ENCODE measurements at regions not wholly inside any gene's neighbourhood (a gene's known extent, or its start where the extent isn't known, plus 50 kb on each side); places are given as distances from the start of the nearest gene placed in this dataset.
"Not testable (repeated sequence)": the region's sequence is repeated elsewhere in the genome, so short reads cannot be mapped to it uniquely, and the experiment has no call there.

DNA sequence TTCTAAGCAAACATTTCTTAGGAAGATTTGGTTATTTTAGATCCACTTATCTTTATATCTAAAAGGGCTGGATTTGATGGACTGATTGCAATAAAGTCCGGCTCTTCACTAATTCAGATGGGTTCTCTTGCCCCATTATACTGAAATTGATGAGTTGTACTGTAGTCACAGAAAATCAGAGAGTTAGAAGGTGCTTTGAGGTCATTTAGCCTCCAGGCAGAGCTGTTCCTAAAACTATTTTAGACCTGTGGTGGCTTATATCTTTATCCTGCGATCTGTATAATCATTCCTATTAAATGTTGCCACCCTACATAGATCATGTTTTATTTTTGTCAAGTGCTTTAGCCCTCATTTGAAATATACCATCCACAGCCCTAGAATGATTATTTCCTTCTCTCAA, 61.3 kb upstream of the ATXN1 start:
- no peak for DNase-seq

DNA sequence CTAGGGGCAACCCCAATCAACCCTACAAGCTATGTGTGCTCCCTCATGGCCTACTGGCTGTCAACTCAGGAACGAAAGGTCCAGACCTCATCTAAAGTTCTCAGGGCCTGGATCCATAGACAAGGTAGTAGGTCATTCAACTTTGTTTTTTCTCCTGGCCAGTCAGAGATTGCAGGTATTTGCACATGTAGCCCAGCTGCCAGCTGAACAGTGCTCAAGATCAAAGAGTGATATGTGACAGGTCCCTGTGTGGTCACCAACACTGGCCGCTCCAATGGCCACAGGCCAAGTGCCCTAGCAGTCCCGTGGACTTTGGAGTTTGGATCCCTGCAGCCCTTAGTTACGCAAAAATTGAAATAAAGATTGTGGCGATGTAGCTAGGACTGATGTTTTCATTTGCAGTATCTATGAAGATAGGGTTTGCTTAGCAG, 60.6 kb upstream of the ATXN1 start:
- DNase-seq: no peak

DNA sequence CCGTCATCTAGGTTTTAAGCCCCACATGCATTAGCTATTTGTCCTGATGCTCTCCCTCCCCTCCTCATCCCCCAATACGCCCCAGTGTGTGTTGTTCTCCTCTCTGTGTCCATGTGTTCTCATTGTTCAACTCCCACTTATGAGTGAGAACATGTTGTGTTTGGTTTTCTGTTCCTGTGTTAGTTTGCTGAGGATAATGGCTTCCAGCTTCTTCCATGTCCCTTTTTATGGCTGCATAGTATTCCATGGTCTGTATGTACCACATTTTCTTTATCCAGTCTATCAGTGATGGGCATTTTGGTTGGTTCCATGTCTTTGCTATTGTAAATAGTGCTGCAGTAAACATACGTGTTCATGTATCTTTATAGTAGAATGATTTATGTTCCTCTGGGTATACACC, 59.0 kb upstream of the ATXN1 start:
- not testable (repeated sequence) for DNase-seq

DNA sequence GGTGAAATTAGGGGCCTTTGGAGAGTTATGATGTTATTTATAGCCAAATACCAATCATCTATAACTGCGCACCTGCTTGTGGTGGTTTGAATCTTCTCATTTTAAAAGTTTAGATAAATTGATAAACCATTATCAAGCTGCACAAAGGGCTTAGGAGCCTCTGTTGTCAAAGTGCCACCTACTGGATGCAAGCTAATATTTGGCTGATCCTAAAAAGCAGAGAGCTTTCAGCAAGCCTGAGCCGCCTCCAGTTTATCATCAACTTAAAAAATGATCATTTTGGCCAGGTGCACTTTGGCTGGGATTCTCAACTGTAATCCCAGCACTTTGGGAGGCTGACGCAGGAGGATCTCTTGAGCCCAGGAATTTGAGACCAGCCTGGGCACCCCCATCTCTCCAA, 58.5 kb upstream of the ATXN1 start:
- no peak for DNase-seq

DNA sequence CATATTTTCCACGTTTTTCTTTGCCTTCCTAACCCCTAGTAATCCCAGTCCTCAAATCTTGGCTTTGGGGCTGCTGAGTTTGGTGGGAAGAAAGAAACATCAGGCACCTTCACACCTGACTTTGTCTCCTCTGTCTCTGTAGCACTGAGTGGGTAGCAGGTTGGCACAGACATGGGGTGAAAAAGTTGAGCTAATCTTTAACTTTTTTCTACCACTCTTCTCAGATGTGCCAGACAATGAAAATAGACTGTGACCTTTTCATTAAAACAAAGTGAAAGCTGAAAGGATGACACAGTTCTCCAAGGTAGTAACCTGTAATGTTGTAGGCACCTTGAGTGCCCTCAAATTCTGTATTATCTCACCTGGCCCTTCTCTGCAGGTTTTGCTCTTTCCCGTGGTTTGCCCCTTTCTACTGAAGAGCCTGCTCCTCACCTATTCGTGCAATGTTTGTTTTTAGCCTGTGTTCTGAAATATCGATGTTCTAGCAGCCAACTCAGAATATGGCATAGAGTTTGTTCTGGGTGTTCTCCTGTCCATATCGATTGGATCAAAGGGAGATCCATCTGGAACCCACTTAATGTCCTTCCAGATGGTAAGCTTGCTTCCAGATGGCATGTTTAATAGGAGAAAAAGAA, 57.8 kb upstream of the ATXN1 start:
- no peak for DNase-seq

DNA sequence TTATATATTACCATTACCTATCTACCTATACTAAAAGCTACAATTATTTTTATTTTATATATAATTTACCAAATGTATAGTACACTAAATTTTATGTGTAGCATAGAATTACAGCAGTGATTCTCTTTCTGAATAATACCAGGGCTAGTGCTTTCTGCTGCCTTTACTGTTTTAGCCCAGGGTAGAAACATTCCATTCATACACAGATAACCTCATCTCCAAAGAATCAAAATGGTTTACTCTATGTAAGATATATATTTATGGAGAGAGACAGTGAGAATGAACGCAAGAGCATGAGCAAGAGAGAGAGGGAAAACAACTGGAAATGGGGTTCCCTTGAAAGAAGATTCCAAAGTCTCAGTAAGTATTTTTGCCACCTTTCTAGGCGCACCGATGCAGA, 56.3 kb upstream of the ATXN1 start:
- no peak for DNase-seq

DNA sequence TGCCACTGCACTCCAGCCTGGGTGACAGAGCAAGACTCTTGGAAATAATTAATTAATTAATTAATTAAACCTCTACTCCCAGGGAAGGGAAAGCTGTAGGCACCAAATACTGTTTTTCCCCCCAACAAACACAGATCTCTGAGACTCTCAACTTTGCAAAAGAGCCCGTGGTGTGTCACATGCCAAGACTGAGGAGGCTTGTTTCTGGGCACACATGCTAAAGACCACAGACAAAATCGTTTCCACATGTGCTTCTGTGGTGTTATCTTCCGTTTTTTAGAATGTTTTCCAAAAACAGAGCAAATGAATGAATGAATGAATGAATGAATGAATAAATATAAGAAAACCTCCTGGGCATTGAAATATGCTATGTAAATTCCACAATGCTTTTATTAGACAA, 55.6 kb upstream of the ATXN1 start:
- no peak for DNase-seq

DNA sequence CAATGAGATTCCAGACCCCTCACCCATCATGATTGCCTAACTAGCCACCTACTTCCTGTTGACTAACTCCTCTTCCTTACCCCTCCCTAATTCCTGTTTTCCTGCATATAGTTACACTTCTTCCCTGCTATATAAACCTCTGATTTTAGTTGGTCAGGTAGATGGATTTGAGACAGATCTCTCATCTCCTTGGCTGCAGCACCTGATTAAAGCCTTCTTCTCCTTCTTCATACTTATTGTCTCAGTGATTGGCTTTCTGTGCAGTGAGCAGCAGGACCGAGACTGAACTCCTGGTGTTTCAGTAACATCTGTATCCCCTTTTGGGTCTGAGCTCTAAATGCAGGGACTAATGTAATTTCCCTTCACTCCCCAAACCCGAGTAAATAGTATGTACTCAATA, 51.7 kb upstream of the ATXN1 start:
- no peak for DNase-seq

DNA sequence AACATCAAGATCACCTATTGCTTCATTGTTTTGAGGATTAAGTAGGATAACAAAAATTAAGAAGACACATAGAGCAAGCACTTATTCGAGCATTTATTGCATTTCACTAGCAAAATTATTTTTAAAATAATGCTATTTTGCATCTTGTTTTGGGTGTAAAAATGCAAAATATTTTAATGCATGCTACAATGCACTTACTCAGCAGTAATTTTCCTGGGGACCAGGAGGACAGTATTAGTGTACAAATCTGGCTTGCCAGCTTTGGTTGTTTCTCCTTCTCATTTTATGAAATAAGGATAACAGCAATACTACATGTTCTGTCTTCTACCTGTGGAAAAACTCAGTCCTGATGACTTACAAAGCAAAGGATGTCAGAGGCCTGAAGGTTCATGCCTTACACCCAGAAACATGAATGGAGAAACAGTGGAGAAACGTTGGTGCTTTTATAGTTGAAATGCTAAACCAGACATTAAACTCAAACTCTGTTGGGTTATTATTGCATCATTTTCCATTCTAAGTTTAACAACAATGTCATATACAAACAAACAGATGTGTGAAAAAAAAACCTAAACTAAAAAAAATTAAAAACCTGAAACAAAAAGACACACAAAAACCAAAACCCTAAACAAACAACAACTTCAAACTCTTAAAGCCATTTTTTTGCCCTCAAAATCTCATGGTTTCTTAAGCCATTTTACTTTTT, 50.2 kb upstream of the ATXN1 start:
- no peak for DNase-seq
